ENCODE measurements at regions not wholly inside any gene's neighbourhood (a gene's known extent, or its start where the extent isn't known, plus 50 kb on each side); places are given as distances from the start of the nearest gene placed in this dataset.

- Histone ChIP-seq H3K27ac (no peak overlapping the region), H3K4me3 (no peak overlapping the region)
- TF ChIP-seq, protein P1, sequence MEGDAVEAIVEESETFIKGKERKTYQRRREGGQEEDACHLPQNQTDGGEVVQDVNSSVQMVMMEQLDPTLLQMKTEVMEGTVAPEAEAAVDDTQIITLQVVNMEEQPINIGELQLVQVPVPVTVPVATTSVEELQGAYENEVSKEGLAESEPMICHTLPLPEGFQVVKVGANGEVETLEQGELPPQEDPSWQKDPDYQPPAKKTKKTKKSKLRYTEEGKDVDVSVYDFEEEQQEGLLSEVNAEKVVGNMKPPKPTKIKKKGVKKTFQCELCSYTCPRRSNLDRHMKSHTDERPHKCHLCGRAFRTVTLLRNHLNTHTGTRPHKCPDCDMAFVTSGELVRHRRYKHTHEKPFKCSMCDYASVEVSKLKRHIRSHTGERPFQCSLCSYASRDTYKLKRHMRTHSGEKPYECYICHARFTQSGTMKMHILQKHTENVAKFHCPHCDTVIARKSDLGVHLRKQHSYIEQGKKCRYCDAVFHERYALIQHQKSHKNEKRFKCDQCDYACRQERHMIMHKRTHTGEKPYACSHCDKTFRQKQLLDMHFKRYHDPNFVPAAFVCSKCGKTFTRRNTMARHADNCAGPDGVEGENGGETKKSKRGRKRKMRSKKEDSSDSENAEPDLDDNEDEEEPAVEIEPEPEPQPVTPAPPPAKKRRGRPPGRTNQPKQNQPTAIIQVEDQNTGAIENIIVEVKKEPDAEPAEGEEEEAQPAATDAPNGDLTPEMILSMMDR (IDR thresholded peaks at IDR 0.05), result no peak
- DNase-seq (ENCODE audit: low spot score), result no peak
Measured at GRCh38 chr5:167786871-167787578, 504.4 kb upstream of the WWC1 start.

GRCh38 chr5:167790045-167790444, 501.4 kb upstream of the WWC1 start:
- Histone ChIP-seq H3K4me3 (no peak overlapping the region), H3K27ac (peak overlapping the region in 1 of 2 donors; percentile 37)
- TF ChIP-seq, protein P1 (IDR thresholded peaks at IDR 0.05), result no peak
- DNase-seq (ENCODE audit: low spot score), result no peak

- peak overlapping the region in 1 of 2 donors; percentile 37 for H3K27ac ChIP-seq
- H3K4me3 ChIP-seq, result peak overlapping the region; percentile 28
- DNase-seq (ENCODE audit: low spot score), result no peak
- TF ChIP-seq, protein P1 (IDR thresholded peaks at IDR 0.05), result no peak
Measured at GRCh38 chr5:167790462-167791260, 500.8 kb upstream of the WWC1 start.

GRCh38 chr5:167792514-167792913, 498.9 kb upstream of the WWC1 start:
- DNase-seq (ENCODE audit: low spot score), result no peak
- Histone ChIP-seq H3K27ac (no peak overlapping the region), H3K4me3 (no peak overlapping the region)
- TF ChIP-seq, protein P1 (IDR thresholded peaks at IDR 0.05), result no peak

GRCh38 chr5:167793700-167794099, 497.7 kb upstream of the WWC1 start:
- TF ChIP-seq, protein P1 (IDR thresholded peaks at IDR 0.05), result no peak
- DNase-seq (ENCODE audit: low spot score), result no peak
- no peak overlapping the region for H3K4me3 ChIP-seq
- H3K27ac ChIP-seq, result no peak overlapping the region

DNA sequence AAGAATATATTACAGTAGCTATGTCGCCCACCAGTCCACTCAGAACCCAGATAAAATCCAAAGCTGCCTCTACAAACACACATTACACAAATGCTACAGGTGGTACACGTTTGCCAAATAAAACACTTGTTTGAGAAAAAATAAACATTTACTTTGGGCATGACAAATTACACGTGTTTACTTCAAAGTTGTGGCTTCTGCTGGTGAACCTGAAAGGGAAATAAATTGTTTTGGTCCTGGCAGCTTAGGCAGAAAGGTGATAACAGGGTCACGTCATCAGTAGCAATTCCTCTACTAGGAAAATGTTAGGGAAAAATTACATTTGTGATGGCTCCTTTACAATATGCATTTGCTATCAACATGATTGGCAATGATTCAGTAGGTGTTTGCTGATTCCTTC, 497.3 kb upstream of the WWC1 start:
- H3K27ac ChIP-seq, result no peak overlapping the region
- DNase-seq (ENCODE audit: low spot score), result no peak
- no peak overlapping the region for H3K4me3 ChIP-seq
- TF ChIP-seq, protein P1 (IDR thresholded peaks at IDR 0.05), result no peak
